A549 (cell line): ENCODE measurements at regions not wholly inside any gene's neighbourhood (a gene's known extent, or its start where the extent isn't known, plus 50 kb on each side); places are given as distances from the start of the nearest gene placed in this dataset.

Source experiments
- ATAC-seq, 2 experiments: fragments of 200-7000 bp in 1 of 2; fragments of >200 bp in 1 of 2; cut with Nextera tagmentation in 1 of 2; cut with Tn5 transposase in 1 of 2; 3 replicates each; pipeline versions ENCODE4 v1.8.0 to v1.9.1; 2018 to 2020; ENCODE audit warnings: mild to moderate bottlenecking in 1 of 2, moderate library complexity in 1 of 2
- CTCF ChIA-PET: fragments of 300-600 bp; sonication (Branson Sonifier 250); formaldehyde crosslinking; extraction: SDS; loops from one replicate; lab custom pipeline; 2021; ENCODE audit warnings: antibody characterized with exemption, inconsistent platforms; lab: Yijun Ruan, JAX
- POLR2A ChIA-PET: fragments of 350-600 bp; formaldehyde crosslinking; extraction: SDS; loops from one replicate; lab custom pipeline; 2021; ENCODE audit warnings: antibody characterized with exemption, inconsistent platforms; lab: Yijun Ruan, JAX
- DNase-seq, 2 experiments: peaks; one replicate each; pipeline versions ENCODE4 v3.0.0 to v3.0.0-alpha.2; 2011 to 2016; ENCODE audit warnings: low read depth in 1 of 2, low spot score in 1 of 2
- FAIRE-seq: peaks from 2 replicates; lab custom pipeline; 2011; peaks lifted over from hg19 to GRCh38; lab: Jason Lieb, UNC
- H3K27ac ChIP-seq, 2 experiments: fragments of >200 bp; sonication (Bioruptor Twin); formaldehyde crosslinking; 3 replicates each; pipeline ENCODE4 v1.5.1; 2016 to 2017
- H3K4me1 ChIP-seq: fragments of >200 bp; sonication (Bioruptor Twin); formaldehyde crosslinking; 3 replicates; pipeline ENCODE4 v1.6.1; 2016
- H3K4me2 ChIP-seq: fragments of >200 bp; sonication (Bioruptor Twin); formaldehyde crosslinking; 3 replicates; pipeline ENCODE4 v1.6.1; 2016
- H3K4me3 ChIP-seq: fragments of >200 bp; sonication (Bioruptor Twin); formaldehyde crosslinking; 3 replicates; pipeline ENCODE4 v1.5.1; 2016
- H3K9me3 ChIP-seq: fragments of >200 bp; sonication (Bioruptor Twin); formaldehyde crosslinking; 3 replicates; pipeline ENCODE4 v1.6.1; 2016
- ATOH8 ChIP-seq: fragments of 250-450 bp; sonication (Bioruptor Pico); IDR thresholded peaks from 2 replicates; pipeline ENCODE4 v1.5.0; 2020; ENCODE audit warnings: low read depth, mild to moderate bottlenecking, moderate library complexity
- CBX2 ChIP-seq: fragments of 200-600 bp; sonication (generic); IDR thresholded peaks from 2 replicates; pipeline ENCODE4 v1.6.1; 2016; ENCODE audit warnings: low read depth, mild to moderate bottlenecking, borderline replicate concordance
- CTCF ChIP-seq: fragments of >200 bp; sonication (Bioruptor Twin); formaldehyde crosslinking; IDR thresholded peaks from 3 replicates; pipeline ENCODE4 v1.5.1; 2016
- EP300 ChIP-seq, 2 experiments: fragments of >200 bp; sonication (Bioruptor Twin); formaldehyde crosslinking; IDR thresholded peaks; 2 replicates in 1 of 2; 3 replicates in 1 of 2; pipeline ENCODE4 v1.6.1; 2016 to 2017
- ESRRA ChIP-seq: fragments of 150-350 bp; IDR thresholded peaks from 2 replicates; pipeline ENCODE4 v1.6.1; 2014; ENCODE audit warnings: mild to moderate bottlenecking, low read length, borderline replicate concordance
- FOXS1 ChIP-seq: fragments of 250-450 bp; sonication (Bioruptor Pico); IDR thresholded peaks from 2 replicates; pipeline ENCODE4 v1.5.0; 2020; ENCODE audit warnings: mild to moderate bottlenecking, moderate library complexity
- GATA3 ChIP-seq: IDR thresholded peaks from 2 replicates; pipeline ENCODE4 v1.6.1; 2012; ENCODE audit warnings: borderline replicate concordance
- HMGXB4 ChIP-seq: fragments of 250-450 bp; sonication (Bioruptor Pico); IDR thresholded peaks from 2 replicates; pipeline ENCODE4 v1.5.0; 2021; ENCODE audit warnings: mild to moderate bottlenecking, moderate library complexity, borderline replicate concordance
- HOXB13 ChIP-seq: fragments of 250-450 bp; sonication (Bioruptor Pico); IDR thresholded peaks from 2 replicates; pipeline ENCODE4 v1.5.0; 2020; ENCODE audit warnings: low read depth, mild to moderate bottlenecking, moderate library complexity
- KDM5A ChIP-seq: fragments of 200-600 bp; sonication (generic); IDR thresholded peaks from 2 replicates; pipeline ENCODE4 v1.6.1; 2016; ENCODE audit warnings: antibody characterized with exemption, mild to moderate bottlenecking
- MAZ ChIP-seq: fragments of 150-350 bp; IDR thresholded peaks from 2 replicates; pipeline ENCODE4 v1.6.1; 2014; ENCODE audit warnings: antibody characterized with exemption, low read depth, low read length, borderline replicate concordance
- NFE2L2 ChIP-seq: fragments of 150-350 bp; conservative IDR thresholded peaks from 2 replicates; pipeline ENCODE4 v1.6.1; 2014; ENCODE audit warnings: low read length
- PBX3 ChIP-seq: IDR thresholded peaks from 2 replicates; pipeline ENCODE4 v1.6.1; 2012
- RAD21 ChIP-seq, 2 experiments: fragments of >200 bp in 1 of 2; sonication (Bioruptor Twin) in 1 of 2; formaldehyde crosslinking in 1 of 2; IDR thresholded peaks in 1 of 2; conservative IDR thresholded peaks in 1 of 2; 2 replicates in 1 of 2; 3 replicates in 1 of 2; pipeline ENCODE4 v1.6.1; 2012 to 2018; ENCODE audit warnings: inconsistent platforms in 1 of 2
- RARB ChIP-seq: fragments of 250-450 bp; sonication (Bioruptor Pico); IDR thresholded peaks from 2 replicates; pipeline ENCODE4 v1.8.0; 2021; ENCODE audit warnings: mild to moderate bottlenecking, moderate library complexity
- REST ChIP-seq: fragments of 200-600 bp; sonication (generic); IDR thresholded peaks from 2 replicates; pipeline ENCODE4 v1.6.1; 2016; ENCODE audit warnings: antibody characterized with exemption, mild to moderate bottlenecking, moderate library complexity
- RNF2 ChIP-seq: fragments of 200-600 bp; sonication (generic); IDR thresholded peaks from 2 replicates; pipeline ENCODE4 v1.6.1; 2016; ENCODE audit warnings: low read depth, mild to moderate bottlenecking, antibody characterized with exemption, moderate library complexity, borderline replicate concordance
- SMC3 ChIP-seq: fragments of >200 bp; sonication (Bioruptor Twin); formaldehyde crosslinking; IDR thresholded peaks from 3 replicates; pipeline ENCODE4 v1.6.1; 2018; ENCODE audit warnings: inconsistent platforms
- SREBF2 ChIP-seq: fragments of 450-650 bp; IDR thresholded peaks from 2 replicates; pipeline ENCODE4 v1.6.1; 2014; ENCODE audit warnings: mild to moderate bottlenecking, moderate library complexity
- TFCP2L1 ChIP-seq: fragments of 250-450 bp; sonication (Bioruptor Pico); IDR thresholded peaks from 2 replicates; pipeline ENCODE4 v1.5.0; 2021; ENCODE audit warnings: mild to moderate bottlenecking
- USF2 ChIP-seq: fragments of 450-650 bp; IDR thresholded peaks from 2 replicates; pipeline ENCODE4 v1.6.1; 2014; ENCODE audit warnings: antibody characterized with exemption
- ZSCAN20 ChIP-seq: fragments of 250-450 bp; sonication (Bioruptor Pico); IDR thresholded peaks from 2 replicates; pipeline ENCODE4 v1.8.0; 2022; ENCODE audit warnings: mild to moderate bottlenecking, moderate library complexity
- WGBS: methylation state at CpG from one replicate; pipeline ENCODE4 v1.1.6; 2017; ENCODE audit errors: missing lambda C conversion rate; 5-methylcytosine and 5-hydroxymethylcytosine counted together

GRCh38 chr12:43038991-43039390 lies 449.4 kb upstream of the PRICKLE1 start:
- FAIRE-seq (no peak), ATAC-seq (no peak), DNase-seq (no peak)
- Histone ChIP-seq H3K9me3 (no peaks in the 10 kb centered on the region), H3K4me3 (no peak overlapping the region), H3K27ac (no peak overlapping the region), H3K4me1 (no peaks in the 10 kb centered on the region), H3K4me2 (no peak overlapping the region)
- TF ChIP-seq CBX2 (no peak), EP300 (IDR thresholded peaks at IDR 0.05) (no peak), RARB (CRISPR knock-in tag) (no peak), PBX3 (no peak), NFE2L2 (no peak), RAD21 (conservative IDR thresholded peaks at IDR 0.05 in 1 of 2, IDR thresholded peaks at IDR 0.05 in 1 of 2) (no peak), MAZ (no peak), ZSCAN20 (CRISPR knock-in tag) (no peak), FOXS1 (no peak), RNF2 (no peak), ATOH8 (CRISPR knock-in tag) (no peak), REST (no peak), GATA3 (no peak)
- CTCF ChIA-PET: no interaction called here
- POLR2A ChIA-PET: no interaction called here
- 41% methylated on average over 3 of the region's 3 CpGs for WGBS

GRCh38 chr12:43029971-43030370 lies 440.4 kb upstream of the PRICKLE1 start:
- CTCF ChIA-PET: no interaction called here
- TF ChIP-seq HOXB13 (CRISPR knock-in tag) (no peak), MAZ (no peak), GATA3 (no peak), FOXS1 (no peak), ESRRA (no peak), SREBF2 (no peak), TFCP2L1 (no peak), HMGXB4 (no peak), CTCF (no peak), USF2 (no peak), KDM5A (no peak), PBX3 (no peak), SMC3 (no peak), RARB (CRISPR knock-in tag) (no peak)
- H3K4me2 ChIP-seq: no peak overlapping the region
- no peak overlapping the region for H3K4me3 ChIP-seq
- no peaks in the 10 kb centered on the region for H3K4me1 ChIP-seq
- FAIRE-seq (no peak), ATAC-seq (no peak), DNase-seq (no peak)
- H3K9me3 ChIP-seq: peaks cover 3% of the 10 kb centered on the region; the same call in 1 of the 3 replicates
- WGBS: 34% methylated on average over 2 of the region's 2 CpGs
- POLR2A ChIA-PET: no interaction called here
- H3K27ac ChIP-seq: no peak overlapping the region
